ENCODE measurements at regions not wholly inside any gene's neighbourhood (a gene's known extent, or its start where the extent isn't known, plus 50 kb on each side); places are given as distances from the start of the nearest gene placed in this dataset.

DNA sequence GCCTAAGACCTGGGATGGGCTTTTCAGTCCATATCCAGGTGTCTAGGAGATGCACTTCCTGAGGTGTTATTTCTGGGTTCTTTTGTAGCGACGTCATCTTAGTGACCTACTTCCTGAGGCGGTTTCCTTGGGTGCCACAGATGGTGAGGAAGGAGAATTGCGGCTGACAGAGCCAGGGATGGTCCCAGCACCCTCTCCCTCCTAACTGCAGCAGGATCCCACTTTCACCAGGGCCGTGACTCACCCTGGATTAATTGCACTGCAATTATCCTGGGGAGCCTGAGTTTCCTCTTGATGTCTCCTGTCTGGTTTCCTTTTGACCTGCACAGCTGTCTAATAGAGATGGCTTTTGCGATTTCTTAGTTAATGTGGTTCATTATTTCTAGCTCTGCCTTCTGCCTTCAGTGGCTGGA is 271.7 kb downstream of the TCF7L2 start:
- TF ChIP-seq, protein P1, sequence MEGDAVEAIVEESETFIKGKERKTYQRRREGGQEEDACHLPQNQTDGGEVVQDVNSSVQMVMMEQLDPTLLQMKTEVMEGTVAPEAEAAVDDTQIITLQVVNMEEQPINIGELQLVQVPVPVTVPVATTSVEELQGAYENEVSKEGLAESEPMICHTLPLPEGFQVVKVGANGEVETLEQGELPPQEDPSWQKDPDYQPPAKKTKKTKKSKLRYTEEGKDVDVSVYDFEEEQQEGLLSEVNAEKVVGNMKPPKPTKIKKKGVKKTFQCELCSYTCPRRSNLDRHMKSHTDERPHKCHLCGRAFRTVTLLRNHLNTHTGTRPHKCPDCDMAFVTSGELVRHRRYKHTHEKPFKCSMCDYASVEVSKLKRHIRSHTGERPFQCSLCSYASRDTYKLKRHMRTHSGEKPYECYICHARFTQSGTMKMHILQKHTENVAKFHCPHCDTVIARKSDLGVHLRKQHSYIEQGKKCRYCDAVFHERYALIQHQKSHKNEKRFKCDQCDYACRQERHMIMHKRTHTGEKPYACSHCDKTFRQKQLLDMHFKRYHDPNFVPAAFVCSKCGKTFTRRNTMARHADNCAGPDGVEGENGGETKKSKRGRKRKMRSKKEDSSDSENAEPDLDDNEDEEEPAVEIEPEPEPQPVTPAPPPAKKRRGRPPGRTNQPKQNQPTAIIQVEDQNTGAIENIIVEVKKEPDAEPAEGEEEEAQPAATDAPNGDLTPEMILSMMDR (conservative IDR thresholded peaks at IDR 0.05 in 1 of 2, IDR thresholded peaks at IDR 0.05 in 1 of 2; ENCODE audit: low read depth in 1 of 2, low read length in 2 of 2) = no peak
- TF ChIP-seq EZH2 (IDR thresholded peaks at IDR 0.05; ENCODE audit: low read length, missing control alignments) = no peak

Measured in fibroblast of lung (primary cell).